Inferior parietal cortex (tissue), 1 donor: ENCODE measurements at regions not wholly inside any gene's neighbourhood (a gene's known extent, or its start where the extent isn't known, plus 50 kb on each side); places are given as distances from the start of the nearest gene placed in this dataset.

Source experiments
- DNase-seq: peaks from one replicate; pipeline ENCODE4 v3.0.0-alpha.2; 2016; ENCODE audit errors: extremely low spot score

DNA sequence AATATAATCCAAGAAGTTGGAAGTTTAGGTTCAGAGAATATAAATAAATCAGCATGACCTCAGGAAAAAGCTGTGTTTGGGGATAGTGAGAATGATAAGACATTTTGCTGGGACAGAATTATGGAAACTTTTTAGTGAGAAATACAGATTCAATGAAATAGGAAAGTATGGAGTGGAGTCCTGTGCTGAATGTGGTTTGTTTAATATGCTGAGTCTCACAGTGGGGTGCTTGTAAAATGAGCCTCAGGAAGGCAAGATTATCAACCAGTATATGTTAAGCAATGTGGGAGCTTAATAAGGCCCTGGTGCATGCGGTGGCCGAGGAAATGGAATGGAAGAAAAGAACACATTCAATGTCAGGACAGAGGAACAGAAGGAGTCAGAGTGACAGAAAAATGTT is 1554.7 kb upstream of the TENM3 start:
- no peak for DNase-seq

DNA sequence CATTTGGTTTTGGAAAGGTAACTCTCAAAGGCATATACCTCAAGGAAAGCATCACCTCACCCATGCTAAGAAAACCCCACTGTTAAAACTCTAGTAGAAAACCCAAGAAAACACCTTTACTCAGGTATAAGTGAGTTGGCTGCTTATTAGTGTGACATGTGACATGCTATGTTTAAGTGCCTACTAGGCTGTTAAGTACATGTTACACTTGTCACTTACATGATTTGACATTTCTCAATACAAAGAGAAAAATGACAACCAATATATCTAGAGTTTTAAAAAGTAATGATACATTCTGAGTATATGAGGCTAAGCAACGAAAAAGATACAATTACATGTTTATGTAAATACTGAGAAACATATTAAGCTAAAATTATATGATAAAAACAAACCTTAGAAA is 1548.3 kb upstream of the TENM3 start:
- no peak for DNase-seq

DNA sequence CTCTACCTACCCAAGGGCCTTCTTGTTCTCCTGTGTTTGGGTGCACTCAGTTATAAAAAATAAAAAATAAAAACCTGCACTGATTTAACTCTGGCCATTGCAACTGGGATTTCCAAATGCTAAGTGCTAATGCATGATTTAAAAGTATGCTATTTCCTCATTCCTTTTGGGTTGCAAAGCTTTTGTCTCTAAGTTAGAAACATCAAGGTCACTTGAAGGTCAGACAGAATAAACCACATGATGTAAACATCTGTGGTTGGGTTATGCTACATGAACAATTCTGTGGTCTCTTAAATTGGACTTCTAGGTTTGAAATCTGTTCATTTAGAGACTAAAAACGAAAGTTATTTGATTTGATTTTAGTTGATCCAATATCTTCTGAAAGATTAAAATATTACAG is 1547.4 kb upstream of the TENM3 start:
- DNase-seq = no peak

DNA sequence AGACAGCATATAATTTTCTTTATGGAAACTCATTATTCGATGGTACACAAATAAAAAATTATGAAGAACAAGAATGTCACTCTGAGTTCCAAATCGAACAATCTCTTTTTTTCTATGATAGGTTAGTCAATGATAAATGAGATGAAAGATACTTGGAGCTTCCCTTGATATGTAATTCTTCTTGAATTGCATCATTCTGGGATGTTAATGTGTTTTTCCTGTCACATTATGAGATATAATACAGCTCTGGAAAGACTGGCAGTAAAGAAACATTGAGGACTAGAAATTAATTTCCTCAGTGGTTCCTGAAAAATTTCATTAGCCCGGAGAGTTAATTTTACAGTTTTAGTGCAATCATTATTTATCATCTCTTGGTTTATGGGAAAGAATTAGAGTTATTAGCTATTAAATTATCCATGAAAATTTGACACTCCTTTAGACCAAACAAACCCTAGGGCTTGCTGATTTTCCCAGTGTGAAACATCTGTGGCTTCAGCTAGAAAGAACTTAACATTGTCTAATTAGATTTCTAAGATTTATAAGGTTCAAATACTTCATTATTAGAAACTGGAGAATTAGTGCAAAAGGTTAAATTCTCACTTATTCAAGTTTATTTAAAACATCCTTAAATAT is 1546.6 kb upstream of the TENM3 start:
- DNase-seq = no peak

DNA sequence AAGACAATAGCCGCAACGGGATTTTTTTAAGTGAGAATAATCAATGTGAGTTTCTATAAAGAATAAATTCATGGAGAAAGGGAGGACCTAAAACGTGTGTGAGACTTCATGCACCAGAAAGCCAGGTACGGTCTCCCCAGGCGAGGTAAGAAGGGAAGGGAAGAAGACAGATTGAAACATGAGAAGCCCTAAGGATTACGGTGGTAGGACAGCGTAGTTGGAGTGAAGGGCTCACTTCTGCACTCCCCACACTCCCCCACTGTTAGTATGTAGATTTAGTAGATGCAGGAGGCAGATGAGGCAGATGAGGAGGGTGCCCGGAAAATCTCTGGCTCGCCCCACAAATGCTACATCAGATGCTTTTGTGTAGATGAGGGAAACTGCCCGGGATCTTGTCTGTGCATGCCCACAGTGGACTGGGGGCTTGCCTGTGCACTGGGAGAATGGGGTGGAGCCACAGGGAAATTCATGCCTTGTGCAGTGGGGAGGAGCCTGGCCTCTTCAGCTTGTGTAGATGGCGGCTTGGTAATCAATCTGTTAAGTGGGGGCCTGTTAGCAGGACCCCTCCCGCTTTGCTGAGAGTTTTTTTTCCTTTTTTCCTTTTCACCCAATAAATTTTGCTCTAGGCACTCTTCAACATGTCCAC is 1544.5 kb upstream of the TENM3 start:
- DNase-seq = no peak

DNA sequence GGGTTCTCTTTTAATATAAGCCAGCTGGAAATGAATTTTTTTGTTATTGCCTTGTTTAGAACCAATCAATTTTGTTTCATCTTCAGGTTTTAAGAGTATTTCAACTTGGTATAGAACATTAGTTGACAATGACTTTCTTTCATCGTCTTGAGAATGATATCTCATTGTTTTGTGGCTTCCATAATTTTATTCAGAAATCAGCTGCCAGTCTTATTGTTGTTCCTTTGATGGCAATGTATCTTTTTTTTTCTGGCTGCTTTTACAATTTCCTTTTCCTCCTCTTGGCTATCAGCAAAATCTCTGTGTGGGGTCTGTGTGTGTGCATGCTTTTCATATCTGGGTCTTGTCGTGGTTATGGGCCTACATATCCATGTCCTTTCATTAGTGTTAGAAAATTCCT is 1536.4 kb upstream of the TENM3 start:
- DNase-seq = no peak

DNA sequence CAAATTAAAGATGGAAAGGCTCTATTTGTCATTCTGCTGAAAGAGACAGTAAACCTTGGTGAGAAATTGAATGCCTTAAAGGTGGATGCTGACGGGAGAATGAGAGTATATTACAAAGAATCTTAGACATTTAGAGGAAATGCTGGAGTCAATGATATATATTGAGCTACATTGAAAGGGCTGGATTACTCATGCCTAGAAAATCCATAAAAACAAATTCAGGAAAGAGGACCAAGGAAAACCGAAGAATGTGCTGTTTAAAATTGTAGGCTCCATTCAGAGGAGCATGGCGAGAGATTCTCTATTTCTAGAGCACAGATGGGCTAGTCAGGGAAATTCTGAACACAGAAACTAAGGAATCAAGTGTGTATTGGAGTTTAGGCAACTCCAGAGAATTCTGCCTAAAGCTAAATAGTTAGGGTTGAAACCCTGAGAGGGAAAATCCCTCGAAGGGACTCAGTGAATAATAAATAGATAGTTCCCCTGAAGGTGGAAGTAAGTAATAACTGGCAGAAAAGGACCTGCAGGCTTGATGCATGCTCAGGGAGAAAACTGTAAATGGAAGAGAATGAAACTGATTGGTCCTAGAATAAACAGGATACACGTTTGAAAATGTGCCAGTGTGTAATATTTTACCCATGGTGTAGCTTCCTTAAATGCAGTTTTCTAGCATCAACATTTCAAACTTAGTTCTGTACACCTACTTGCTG is 1532.4 kb upstream of the TENM3 start:
- no peak for DNase-seq

DNA sequence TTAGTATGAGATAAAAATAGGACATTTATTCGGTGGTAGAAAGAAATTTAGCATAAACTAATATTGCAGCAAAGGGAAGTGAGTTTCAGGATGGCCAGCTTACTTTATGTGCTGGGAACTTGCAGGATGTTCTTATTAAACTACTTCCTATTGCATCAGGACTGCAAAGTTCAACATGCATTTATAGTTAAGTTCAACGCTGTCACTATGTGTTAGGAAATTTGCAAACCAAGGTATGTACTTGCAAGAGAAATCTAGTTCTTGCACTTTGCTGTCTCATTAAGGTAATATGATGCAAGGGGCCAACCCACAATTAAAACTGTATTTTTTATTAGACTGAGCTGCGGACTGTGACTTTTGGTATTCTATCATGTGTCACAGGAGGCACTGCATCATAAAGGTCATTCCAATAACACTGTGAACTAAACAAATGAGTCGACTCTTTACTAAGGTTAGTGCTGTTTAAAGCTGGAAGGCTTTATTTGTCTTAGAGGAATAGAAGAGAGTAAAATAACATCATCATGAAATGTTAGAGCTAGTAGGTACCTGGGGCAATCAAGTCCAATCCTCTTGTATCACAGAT is 1525.7 kb upstream of the TENM3 start:
- no peak for DNase-seq

DNA sequence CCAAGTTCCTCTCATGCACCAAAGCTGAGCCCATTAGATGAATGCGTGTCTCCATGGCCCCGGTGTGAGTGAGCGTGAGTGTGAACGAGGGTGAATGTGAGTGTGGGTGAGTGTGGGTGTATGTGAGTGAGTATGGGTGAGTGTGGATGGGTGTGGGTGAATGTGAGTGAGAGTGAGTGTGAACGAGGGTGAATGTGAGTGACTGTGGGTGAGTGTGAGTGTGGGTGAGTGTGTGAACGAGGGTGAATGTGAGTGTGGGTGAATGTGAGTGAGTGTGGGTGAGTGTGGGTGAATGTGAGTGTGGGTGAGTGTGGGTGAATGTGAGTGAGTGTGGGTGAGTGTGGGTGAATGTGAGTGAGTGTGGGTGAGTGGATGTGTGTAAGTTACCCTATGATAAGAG is 1521.8 kb upstream of the TENM3 start:
- no peak for DNase-seq

DNA sequence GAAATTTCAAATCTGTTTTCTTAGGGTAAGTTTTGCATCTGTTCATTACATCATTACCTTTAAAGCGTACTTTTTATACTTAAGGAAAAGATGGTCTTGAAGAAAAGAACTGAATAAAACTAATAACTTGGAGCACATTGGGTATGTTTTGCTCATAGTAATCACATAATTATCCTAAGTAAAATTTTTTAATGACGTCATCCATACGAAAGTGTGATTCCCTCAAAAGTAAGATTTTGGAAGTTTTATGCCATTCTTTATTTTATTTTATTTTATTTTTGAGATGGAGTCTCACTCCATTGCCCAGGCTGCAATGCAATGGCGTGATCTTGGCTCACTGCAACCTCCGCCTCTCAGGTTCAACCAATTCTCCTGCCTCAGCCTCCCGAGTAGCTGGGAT is 1516.6 kb upstream of the TENM3 start:
- DNase-seq = no peak

DNA sequence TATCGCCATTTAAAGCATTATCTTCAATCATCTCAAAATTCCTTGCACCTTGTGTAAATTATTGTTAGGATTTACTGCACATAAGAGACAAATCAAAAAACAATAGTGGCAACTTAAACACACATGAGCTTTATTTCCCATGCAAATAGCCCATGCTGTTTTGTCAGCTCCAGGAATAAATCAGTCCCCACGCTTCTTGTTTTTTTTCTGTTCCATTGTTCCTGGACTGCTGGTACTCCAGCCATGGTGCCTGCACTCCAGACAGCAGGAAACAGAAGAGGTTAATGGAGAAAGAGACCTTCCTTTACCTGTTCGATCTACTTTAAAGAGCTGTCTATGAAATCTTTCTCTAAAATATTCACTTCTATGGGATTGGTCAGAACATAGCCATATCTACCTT is 1515.7 kb upstream of the TENM3 start:
- no peak for DNase-seq

DNA sequence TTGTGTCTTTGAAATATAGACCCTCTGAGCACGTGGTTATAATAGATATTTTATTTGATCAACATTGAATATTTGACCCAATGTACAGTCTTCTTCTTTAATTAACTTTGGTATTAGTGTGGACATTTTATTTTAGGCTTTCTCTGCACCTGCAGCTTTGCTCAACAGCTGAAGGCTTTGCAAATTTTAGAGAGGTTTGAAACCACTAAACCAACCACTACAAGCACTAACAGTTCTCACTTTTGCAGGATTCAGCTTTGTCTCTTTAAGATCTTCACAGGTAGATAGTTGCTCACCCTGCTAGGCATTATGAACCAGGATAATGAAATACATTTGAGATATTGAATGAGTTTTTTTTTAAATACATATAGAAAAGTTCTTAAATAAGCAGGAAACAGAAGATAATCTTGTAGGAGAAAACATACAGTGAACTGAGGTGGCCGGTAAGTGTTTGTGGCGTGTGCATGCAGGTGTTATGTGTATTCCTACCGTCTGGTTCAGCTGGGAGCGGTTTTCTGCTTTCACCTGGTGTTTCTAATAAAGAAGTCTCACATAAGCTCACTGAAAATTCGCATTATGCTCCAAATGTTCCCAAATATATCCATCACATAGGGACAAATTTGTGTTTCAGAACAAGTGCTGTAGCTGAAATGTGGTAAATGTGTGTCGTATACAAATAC is 1508.3 kb upstream of the TENM3 start:
- DNase-seq = no peak

DNA sequence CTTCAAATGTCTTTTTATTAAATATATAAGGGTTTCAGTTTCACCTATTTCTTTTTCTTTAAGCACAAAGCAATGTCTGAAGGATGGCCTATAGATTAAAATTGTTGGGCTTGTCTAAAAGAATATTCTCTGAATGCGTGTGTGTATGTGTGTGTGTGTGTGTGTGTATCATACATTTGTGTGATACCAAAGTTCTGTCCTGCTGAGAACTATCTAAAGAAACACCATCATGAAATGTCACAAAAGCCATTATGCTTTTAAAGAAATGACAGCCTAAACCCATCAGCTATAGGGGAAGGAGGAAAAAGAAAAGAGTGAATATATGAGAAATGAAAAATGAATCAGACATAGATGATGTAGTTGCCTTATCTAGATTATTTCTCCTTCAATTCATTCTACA is 1501.5 kb upstream of the TENM3 start:
- no peak for DNase-seq

DNA sequence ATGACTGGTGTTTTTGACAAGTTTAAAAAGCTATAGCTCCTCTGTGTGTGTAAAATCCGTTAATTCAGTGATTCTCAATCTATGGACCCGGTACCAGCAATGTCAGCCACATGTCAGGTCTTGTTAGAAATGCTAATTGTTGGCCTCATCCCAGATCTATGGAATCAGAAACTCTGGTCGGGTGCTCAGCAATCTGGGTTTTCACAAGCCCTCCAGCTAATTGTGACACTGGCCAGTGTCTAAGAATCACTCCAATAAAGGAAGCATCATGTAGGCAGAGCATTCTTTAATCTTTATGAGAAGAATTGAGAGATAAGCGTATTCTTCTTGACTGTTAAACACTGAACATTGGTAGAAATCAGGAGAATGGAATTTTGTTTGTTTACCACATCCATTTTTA is 1498.2 kb upstream of the TENM3 start:
- DNase-seq = no peak

DNA sequence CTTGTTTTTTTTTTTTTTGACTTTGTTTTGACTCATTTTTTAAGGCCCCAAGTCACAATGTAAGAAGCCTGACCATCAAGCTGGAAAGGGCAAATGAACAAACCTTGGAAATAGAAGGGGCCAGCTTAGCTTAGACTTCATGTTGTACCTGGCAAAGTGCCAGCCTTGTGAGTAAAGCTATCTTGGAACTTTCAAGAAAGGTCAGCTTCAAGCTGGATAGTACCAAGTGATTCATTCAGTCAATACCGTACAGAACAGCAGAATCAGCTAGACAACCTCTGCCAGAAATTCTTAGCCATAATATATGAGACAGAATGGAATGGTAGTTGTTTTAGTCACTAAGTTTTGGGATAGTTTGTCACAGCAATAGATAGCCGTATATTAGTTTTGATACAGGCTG is 1492.2 kb upstream of the TENM3 start:
- DNase-seq = no peak

DNA sequence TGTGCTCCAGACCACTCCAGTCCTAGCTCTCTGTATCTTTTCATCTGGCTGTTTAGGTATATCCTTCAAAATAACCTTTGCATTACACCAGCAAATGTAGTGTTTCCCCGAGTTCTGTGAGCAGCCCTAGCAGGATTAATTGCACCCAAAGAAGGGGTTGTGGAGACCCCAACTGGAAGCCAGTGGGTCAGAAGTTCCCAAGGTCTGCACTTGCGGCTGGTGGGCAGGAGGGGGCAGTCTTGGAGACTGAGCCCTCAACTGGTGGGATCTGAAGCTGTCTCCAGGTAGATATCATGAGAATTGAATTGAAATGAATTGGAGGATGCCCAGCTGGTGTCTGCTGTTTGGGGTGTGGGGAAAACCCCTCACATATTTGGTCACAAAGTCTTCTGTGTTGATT is 1485.3 kb upstream of the TENM3 start:
- DNase-seq = no peak

DNA sequence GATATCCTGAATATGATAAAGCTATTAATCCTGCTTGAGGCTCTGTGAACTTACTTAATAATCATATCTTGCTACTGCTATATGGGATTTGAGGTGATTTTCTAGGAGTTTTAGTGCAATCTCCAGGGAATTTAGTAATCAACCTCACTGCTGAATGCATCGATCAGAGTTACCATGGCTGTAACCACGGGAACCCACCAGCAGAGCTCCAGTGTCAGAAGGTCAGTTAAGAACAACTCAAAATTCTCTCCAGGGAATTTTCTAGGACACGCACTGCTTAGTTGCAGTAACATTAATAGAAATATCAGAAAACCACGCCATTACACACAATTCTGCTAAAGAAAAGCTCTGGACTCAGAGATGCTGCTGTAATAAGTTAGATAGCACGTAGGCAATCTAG is 1477.2 kb upstream of the TENM3 start:
- DNase-seq = no peak

DNA sequence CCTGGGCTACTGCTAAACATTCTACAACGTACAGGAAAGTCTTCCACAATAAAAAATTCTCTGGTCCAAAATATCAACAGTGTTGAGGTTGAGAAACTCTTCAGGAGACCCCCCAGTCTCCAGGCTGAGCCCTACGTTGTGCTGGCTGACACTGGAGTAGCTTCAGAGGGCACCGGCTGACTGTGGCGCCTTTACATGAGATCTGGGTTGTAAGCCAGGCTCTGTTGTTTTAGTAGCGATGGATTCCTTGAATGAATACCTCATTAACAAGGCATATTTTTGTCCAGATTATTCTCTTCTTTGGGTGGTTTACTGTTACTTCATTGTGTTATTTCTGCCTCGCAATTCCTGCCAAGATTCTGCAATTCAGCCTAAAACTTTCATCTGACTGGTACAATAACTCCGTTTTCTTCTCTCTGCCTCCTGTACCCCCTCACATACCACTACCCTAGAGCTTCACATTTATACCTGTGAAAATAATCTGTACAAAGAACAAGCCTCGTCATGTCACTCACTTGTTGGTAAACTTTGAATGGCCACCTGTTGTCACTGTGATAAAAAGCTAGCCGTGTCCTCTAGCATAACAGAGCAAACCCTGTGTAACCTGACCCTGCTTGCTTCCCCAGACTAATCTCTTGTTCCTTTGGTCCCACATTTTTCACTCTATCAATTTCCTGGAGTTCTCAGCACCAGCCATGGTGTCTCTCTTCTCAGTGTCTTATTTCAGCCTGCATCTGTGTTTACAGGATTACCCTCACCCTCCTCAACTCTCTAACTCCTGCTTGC is 1476.1 kb upstream of the TENM3 start:
- no peak for DNase-seq

DNA sequence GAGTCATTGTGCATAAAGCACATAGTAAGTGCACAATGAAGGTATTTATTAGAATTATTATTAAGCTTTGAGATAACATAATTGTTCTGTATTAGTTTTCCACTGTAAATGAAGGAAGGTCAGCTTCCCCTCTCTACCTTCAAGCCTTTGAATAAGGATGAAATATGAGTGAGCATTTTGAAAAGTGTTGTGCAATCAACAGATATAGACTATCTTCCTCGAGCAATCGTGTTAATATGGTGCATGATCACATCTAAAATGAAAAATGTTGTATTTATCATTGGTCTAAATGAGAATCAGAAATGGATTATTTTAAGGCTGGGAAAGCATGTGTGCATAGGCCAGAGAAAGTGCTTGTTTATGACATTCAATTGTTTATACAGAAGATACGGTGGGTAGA is 1474.6 kb upstream of the TENM3 start:
- no peak for DNase-seq

DNA sequence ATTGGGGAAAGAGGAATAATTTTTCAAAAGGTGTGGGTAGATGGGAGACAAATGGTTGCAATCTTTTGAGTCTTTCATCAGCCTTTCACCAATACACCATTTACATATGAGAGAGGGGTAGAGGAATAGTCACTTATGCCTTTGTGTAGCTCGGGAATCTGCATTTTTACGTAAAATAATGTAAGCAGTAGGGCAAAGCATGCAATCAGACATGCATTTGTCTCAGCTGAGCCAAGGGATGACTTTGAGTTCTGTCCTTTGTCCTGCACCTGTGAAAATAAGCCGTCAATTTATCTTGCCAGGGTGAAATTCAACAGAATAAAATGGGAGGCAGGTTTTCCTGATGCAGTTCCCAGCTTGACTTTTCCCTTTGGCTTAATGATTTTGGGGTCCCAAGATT is 1473.4 kb upstream of the TENM3 start:
- DNase-seq = no peak

DNA sequence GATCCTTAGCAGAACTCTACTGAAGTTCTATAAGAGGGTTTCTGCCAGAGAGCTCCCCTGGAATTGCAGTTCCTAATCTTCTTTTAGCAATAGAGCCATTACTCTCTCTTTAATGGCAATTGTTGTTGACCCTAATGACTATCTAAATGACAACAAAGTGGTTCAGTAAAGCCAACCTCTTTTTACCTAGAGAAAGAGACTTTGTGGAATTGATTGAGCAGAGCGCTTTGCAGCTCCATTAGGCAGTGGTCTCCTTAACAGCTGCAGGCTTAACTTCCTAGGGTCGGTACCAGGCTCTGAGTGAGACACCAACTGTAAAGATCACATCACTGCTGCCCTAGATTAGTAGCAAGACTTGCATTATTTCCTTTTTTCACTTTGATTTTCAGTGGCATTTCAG is 1472.9 kb upstream of the TENM3 start:
- DNase-seq = no peak

DNA sequence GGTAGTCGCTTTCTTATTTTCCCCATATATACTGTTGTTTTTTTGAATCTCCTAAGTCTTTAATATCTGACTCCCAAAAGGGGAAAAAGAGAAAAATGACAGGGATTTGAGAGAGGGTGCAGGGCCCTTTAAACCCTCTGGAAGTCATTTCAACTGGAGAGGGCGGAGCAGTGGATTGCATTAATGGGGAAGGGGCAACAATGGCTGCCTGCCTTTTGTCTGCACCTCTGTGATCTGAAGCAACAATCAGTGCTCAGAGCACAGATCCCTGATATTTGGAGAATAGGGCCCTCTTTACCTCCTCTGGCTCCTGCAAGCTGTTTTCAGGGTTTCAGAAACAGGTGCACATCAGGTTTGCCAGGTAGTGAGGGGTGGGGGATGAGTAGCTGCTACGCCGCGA is 1458.3 kb upstream of the TENM3 start:
- DNase-seq = no peak
